Natural killer cell treated with Interleukin-12 subunit alpha and Interleukin-12 subunit beta and Interleukin-15 and Interleukin-18, amount 100 ng/mL, for 72 hours (primary cell): ENCODE measurements at regions not wholly inside any gene's neighbourhood (a gene's known extent, or its start where the extent isn't known, plus 50 kb on each side); places are given as distances from the start of the nearest gene placed in this dataset.

Source experiments
- ATAC-seq, 2 donors: fragments of 150-1000 bp; cut with Tn5 transposase in 1 of 2; sonication (Bioruptor Pico), chemical (Tn5 transposase) in 1 of 2; 2 replicates each; pipeline ENCODE4 v1.10.0; 2021
- DNase-seq: peaks from one replicate; pipeline ENCODE4 v3.0.0; 2022; ENCODE audit warnings: low spot score
- H3K27ac Mint-ChIP-seq, 2 donors: 1 replicate in 1 of 2; 2 replicates in 1 of 2; pipeline ENCODE4 v1.8.0; 2022; ENCODE audit warnings: mixed read lengths in 2 of 2, mild to moderate bottlenecking in 1 of 2, moderate library complexity in 1 of 2
- H3K27me3 Mint-ChIP-seq, 2 donors: 1 replicate in 1 of 2; 2 replicates in 1 of 2; pipeline ENCODE4 v1.8.0; 2022; ENCODE audit warnings: mixed read lengths in 2 of 2
- H3K36me3 Mint-ChIP-seq: one replicate; pipeline ENCODE4 v1.8.0; 2022; ENCODE audit warnings: mixed read lengths
- H3K4me1 Mint-ChIP-seq, 2 donors: 1 replicate in 1 of 2; 2 replicates in 1 of 2; pipeline ENCODE4 v1.8.0; 2022; ENCODE audit warnings: low read depth in 2 of 2, mixed read lengths in 2 of 2, mild to moderate bottlenecking in 1 of 2
- H3K4me3 Mint-ChIP-seq: one replicate; pipeline ENCODE4 v1.8.0; 2022; ENCODE audit warnings: mixed read lengths
- H3K9me3 Mint-ChIP-seq: 2 replicates; pipeline ENCODE4 v1.8.0; 2022; ENCODE audit warnings: mixed read lengths

GRCh38 chr13:111468037-111468959 is 147.9 kb downstream of the TEX29 start:
- no peaks in the 10 kb centered on the region for H3K9me3 Mint-ChIP-seq
- H3K4me1 Mint-ChIP-seq = no peaks in the 10 kb centered on the region
- H3K4me3 Mint-ChIP-seq = no peak overlapping the region
- DNase-seq = no peak
- ATAC-seq = peak; percentile 8 to 33
- peaks cover 21 to 32% of the 10 kb centered on the region in 2 donors for H3K27me3 Mint-ChIP-seq
- H3K27ac Mint-ChIP-seq = no peak overlapping the region
- H3K36me3 Mint-ChIP-seq = no peaks in the 10 kb centered on the region

- Mint-ChIP-seq H3K4me3 (no peak overlapping the region), H3K27ac (no peak overlapping the region), H3K4me1 (no peaks in the 10 kb centered on the region), H3K9me3 (no peaks in the 10 kb centered on the region), H3K36me3 (no peaks in the 10 kb centered on the region), H3K27me3 (peaks cover 20 to 32% of the 10 kb centered on the region in 2 donors)
- no peak for ATAC-seq
- no peak for DNase-seq
Measured at GRCh38 chr13:111469450-111469849, 149.0 kb downstream of the TEX29 start.

DNA sequence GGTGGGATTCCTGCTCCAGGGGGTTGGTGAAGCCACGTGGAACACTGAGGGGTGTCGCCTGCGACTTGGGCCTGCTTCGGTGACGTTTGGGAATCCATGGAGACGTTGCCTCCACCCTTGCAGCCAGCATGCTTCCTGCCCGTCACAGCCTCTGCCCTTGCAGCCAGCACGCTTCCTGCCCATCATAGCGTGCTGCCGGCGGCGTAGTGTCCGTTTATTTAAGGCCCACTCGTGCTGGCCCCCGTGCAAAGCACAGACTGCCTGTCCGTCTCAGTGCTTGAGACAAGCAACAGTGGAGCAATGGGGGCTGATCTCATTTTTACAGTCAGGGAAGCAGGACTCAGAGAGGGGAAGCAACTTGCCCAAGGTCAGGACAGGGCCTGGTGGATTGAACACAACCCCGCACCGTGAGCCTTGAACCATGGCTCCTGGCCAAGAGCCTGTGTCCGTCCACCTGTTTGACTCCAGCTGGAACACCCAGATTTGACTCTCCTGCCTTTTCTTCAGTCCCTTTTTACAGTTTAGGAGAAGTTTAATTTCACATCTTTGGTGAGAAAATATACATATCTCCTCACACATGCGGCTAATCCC is 149.6 kb downstream of the TEX29 start:
- DNase-seq (no peak), ATAC-seq (no peak)
- Mint-ChIP-seq H3K27me3 (peaks cover 15 to 28% of the 10 kb centered on the region in 2 donors), H3K27ac (no peak overlapping the region), H3K9me3 (no peaks in the 10 kb centered on the region), H3K36me3 (no peaks in the 10 kb centered on the region), H3K4me3 (no peak overlapping the region), H3K4me1 (no peaks in the 10 kb centered on the region)

DNA sequence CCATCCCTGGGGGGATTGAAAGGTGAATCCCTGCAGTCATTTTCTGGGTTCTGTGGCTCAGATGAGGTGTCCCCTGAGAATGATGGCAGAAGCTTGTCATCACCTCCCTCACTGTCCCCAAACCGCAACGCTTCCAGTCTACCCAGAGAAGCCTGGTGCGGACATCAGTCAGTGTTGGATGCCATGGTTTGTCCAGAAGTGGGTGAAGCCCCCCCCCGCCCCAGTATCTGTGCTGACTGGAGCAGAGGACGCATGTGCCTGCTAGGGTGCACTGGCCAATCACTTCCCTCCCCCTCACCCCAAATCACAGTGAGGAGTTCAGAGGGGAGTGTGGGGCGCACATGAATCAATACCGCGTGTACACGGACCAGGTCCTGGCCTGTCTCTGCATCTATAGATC is 150.5 kb downstream of the TEX29 start:
- Mint-ChIP-seq H3K27me3 (peaks cover 13 to 22% of the 10 kb centered on the region in 2 donors), H3K4me3 (no peak overlapping the region), H3K36me3 (no peaks in the 10 kb centered on the region), H3K27ac (no peak overlapping the region), H3K9me3 (no peaks in the 10 kb centered on the region), H3K4me1 (no peaks in the 10 kb centered on the region)
- ATAC-seq = no peak
- DNase-seq = no peak

DNA sequence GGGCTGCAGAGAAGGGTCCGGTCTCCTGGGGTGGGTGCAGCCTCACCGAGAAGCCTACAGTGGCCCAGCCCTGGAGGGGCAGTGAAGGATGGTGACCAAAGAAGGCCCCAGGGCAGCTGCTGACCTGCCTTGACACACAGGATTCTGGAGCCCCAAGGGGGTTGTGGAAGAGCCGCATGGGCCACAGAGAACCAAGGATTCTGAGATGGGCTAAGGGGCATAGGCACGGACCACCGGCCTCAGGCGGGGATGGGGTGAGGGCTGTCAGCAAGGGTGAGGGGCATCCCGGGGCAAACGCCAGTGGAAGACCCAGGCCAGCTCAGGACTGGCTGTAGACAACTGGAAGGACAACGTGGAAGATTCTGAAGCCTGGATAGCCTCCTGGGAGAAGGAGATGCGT is 151.6 kb downstream of the TEX29 start:
- Mint-ChIP-seq H3K27ac (no peak overlapping the region), H3K4me3 (no peak overlapping the region), H3K27me3 (peaks cover 9 to 11% of the 10 kb centered on the region in 2 donors), H3K4me1 (no peaks in the 10 kb centered on the region), H3K9me3 (no peaks in the 10 kb centered on the region), H3K36me3 (no peaks in the 10 kb centered on the region)
- ATAC-seq (peak; percentile 25 to 28), DNase-seq (no peak)

- ATAC-seq (no peak), DNase-seq (no peak)
- H3K27me3 Mint-ChIP-seq = peaks cover 4% of the 10 kb centered on the region in 2 donors
- no peaks in the 10 kb centered on the region for H3K9me3 Mint-ChIP-seq
- no peak overlapping the region for H3K27ac Mint-ChIP-seq
- no peaks in the 10 kb centered on the region for H3K4me1 Mint-ChIP-seq
- no peak overlapping the region for H3K4me3 Mint-ChIP-seq
- H3K36me3 Mint-ChIP-seq = no peaks in the 10 kb centered on the region
Measured at GRCh38 chr13:111472559-111473460, 152.4 kb downstream of the TEX29 start.

DNA sequence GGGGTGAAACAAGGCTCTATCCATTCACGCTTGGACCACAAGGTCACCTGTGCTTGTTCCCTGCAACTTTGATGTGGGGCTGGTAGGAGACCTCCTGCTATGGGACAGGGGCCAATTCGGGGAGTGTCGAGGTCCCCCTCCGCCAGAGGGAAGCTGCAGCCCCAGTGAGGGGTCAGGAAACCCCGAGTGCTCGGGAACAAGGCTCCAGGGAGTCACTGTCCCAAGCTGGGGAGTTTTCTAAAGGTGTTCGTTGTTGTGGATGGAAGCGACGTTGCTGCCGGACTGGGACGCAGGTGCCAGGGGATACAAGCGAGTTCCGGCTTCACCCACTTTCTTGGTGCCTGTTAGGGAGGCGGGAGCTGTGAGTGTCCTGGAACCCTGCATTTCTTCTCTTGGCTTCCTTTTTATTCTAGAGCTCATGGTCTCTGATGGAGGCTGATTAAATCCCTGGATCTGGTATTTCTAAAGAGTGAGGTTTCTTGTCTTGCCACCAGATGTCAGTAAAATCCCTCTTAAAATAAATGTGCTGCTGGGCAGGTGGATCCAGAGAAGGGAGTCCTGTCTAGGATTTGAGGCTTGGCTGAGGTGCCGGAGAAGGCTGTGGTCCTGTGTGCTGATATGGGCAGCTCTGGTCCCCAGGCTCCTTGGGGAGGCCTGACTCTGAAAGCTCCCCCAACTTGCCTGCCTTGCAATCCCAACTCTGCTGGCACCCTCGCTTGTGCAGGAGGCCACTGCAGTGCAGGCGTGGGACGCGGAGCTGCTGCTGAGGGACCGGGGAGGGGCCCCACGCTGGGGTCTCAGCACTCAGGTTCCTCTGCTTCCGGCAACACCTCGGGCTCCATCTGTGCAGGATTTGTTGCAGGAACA is 153.9 kb downstream of the TEX29 start:
- DNase-seq (no peak), ATAC-seq (no peak)
- H3K4me3 Mint-ChIP-seq = no peak overlapping the region
- H3K4me1 Mint-ChIP-seq = no peaks in the 10 kb centered on the region
- no peaks in the 10 kb centered on the region for H3K9me3 Mint-ChIP-seq
- H3K27me3 Mint-ChIP-seq = peaks cover 0 to 2% of the 10 kb centered on the region in 2 donors
- no peaks in the 10 kb centered on the region for H3K36me3 Mint-ChIP-seq
- no peak overlapping the region for H3K27ac Mint-ChIP-seq

DNA sequence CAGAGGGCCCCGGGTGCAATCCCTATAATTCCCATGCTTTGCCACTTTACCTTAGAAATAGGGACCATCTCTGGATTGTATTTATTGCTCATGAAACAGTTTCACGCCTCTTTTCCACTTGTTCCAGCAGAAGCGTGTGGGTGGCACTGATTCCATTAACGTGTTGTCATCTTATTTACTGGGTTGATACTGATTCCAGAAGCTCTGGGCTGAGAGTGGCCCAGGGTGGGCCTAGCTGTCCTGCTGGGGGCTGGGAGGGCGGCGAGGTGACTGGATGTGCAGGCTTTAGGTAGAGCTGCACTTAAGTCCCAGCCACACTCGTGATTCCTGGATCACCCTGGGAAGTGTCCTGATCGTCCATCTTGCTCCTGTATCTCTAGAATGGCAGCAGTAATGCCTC is 155.0 kb downstream of the TEX29 start:
- no peak overlapping the region for H3K4me3 Mint-ChIP-seq
- no peaks in the 10 kb centered on the region for H3K36me3 Mint-ChIP-seq
- peaks cover 0 to 2% of the 10 kb centered on the region in 2 donors for H3K27me3 Mint-ChIP-seq
- DNase-seq (no peak), ATAC-seq (no peak)
- H3K4me1 Mint-ChIP-seq = no peaks in the 10 kb centered on the region
- H3K27ac Mint-ChIP-seq = no peak overlapping the region
- no peaks in the 10 kb centered on the region for H3K9me3 Mint-ChIP-seq

- Mint-ChIP-seq H3K27me3 (peaks cover 0 to 2% of the 10 kb centered on the region in 2 donors), H3K4me3 (no peak overlapping the region), H3K36me3 (no peaks in the 10 kb centered on the region), H3K9me3 (no peaks in the 10 kb centered on the region), H3K27ac (no peak overlapping the region), H3K4me1 (no peaks in the 10 kb centered on the region)
- DNase-seq = no peak
- ATAC-seq = no peak
Measured at GRCh38 chr13:111476197-111476596, 155.8 kb downstream of the TEX29 start.

GRCh38 chr13:111479412-111479811 is 159.0 kb downstream of the TEX29 start:
- H3K27ac Mint-ChIP-seq = no peak overlapping the region
- DNase-seq (no peak), ATAC-seq (no peak)
- H3K9me3 Mint-ChIP-seq = no peaks in the 10 kb centered on the region
- no peak overlapping the region for H3K4me3 Mint-ChIP-seq
- H3K4me1 Mint-ChIP-seq = no peaks in the 10 kb centered on the region
- no peaks in the 10 kb centered on the region for H3K36me3 Mint-ChIP-seq
- H3K27me3 Mint-ChIP-seq = peaks cover 2 to 5% of the 10 kb centered on the region in 2 donors

DNA sequence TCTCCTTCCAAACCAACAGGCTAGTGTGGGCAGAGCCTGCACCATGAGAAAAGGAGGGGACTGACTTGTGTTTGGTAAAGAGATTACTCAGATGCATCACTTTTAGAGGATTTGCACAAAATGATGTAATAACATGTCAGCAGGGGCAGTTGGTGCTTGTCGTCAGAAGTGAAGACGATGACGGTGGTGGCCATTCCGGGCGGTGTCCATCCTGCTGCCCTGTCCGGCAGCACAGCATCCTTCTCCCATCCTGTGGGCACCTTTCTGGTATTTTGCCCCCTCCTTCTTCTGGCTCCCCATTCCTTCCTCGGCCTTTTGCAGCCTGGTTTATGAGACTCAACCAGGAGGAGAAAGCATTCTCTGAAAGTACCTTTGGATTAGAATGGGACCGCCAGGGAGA is 160.1 kb downstream of the TEX29 start:
- H3K9me3 Mint-ChIP-seq = no peaks in the 10 kb centered on the region
- ATAC-seq = no peak
- H3K27ac Mint-ChIP-seq = no peak overlapping the region
- peaks cover 2 to 5% of the 10 kb centered on the region in 2 donors for H3K27me3 Mint-ChIP-seq
- H3K4me1 Mint-ChIP-seq = no peaks in the 10 kb centered on the region
- H3K4me3 Mint-ChIP-seq = no peak overlapping the region
- no peak for DNase-seq
- H3K36me3 Mint-ChIP-seq = no peaks in the 10 kb centered on the region

DNA sequence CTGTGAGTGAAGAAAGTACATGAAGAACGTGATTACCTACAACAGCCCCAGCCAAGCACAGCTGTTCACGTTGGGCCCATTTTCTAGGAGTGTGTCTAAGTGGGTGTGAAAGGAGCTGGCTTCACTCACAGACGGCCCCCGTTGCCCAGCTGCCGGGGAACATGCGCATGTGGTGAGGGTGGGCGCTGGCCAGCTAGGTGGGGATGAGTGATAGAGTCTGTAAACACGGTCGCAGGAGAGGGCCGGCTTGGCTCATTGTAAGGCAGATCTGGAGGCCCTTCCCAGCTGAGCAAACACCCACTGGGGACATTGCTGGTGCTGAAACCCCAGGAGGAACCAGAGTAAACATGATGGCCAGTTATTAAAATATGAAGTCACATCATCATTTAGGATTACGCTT is 160.5 kb downstream of the TEX29 start:
- no peaks in the 10 kb centered on the region for H3K36me3 Mint-ChIP-seq
- no peak for ATAC-seq
- peaks cover 2 to 5% of the 10 kb centered on the region in 2 donors for H3K27me3 Mint-ChIP-seq
- H3K9me3 Mint-ChIP-seq = no peaks in the 10 kb centered on the region
- H3K4me1 Mint-ChIP-seq = no peaks in the 10 kb centered on the region
- no peak overlapping the region for H3K4me3 Mint-ChIP-seq
- no peak for DNase-seq
- no peak overlapping the region for H3K27ac Mint-ChIP-seq

- peaks cover 2 to 5% of the 10 kb centered on the region in 2 donors for H3K27me3 Mint-ChIP-seq
- no peak for DNase-seq
- no peak overlapping the region for H3K27ac Mint-ChIP-seq
- H3K4me3 Mint-ChIP-seq = no peak overlapping the region
- no peaks in the 10 kb centered on the region for H3K36me3 Mint-ChIP-seq
- no peaks in the 10 kb centered on the region for H3K4me1 Mint-ChIP-seq
- no peak for ATAC-seq
- no peaks in the 10 kb centered on the region for H3K9me3 Mint-ChIP-seq
Measured at GRCh38 chr13:111482126-111482525, 161.7 kb downstream of the TEX29 start.
